ENCODE measurements at regions not wholly inside any gene's neighbourhood (a gene's known extent, or its start where the extent isn't known, plus 50 kb on each side); places are given as distances from the start of the nearest gene placed in this dataset.

DNA sequence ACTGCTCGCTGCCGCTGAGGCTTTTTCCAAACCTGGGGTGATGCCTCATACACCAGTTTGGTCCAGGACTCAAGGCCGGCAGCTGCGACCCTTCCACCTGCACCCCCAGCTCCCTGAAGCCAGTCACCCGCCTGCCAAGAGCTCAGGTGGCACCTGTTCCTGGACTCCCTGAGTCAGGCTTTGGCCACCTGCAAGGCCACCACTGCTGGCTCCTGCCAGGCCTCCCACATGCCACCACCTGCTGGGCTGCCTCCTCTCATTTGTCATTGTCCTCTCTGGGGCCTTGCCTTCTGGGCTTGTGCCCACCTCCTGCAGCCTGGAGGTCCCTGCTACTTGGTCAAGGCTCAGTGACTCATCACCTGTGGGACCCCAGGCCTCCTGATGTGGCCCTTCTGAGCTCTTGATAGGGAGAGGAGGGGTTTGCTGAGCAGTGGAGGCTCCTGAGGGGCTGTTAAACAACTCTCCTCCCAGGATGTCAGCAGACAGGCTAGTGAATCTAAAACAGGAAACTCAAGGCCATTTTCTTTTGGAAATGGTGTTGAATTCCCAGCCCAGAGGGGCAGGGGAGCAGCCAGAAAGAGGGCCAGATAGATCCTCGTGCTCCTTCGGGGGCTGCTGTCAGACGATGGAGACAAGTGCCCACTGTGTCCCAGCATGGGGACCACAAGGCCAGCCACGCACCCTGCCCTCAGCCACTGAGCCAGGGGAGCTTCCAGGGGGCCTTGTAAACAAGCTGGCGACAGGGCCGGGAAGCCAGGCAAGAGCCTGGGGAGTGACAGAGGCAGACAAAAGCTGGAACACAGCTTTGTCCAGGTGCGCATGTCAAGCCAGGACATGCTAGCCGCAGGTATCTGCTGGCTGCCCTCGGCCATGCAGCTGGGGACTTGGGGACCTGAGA, 416.8 kb downstream of the LRATD1 start:
- no peak for DNase-seq

DNA sequence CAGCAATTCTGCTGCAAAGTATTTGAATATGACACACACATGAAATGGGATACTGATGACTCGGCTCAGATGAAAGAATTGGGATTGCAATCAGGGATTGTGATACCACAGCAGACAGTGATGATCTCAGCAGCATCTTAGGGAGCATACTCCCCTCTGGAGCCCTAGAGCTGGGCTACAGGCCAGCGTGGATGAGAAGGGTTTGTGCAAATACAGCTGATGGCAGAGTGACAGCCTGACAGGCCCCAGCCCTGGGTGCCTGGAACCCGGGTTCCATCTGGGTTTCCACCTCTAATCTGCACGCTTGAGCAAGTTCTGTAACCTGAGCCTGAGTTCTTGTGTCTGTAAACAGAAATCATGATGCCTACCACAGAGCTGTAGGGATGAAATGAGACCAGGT, 418.0 kb downstream of the LRATD1 start:
- DNase-seq = no peak

- DNase-seq = no peak
Measured at GRCh38 chr2:15053542-15053941, 421.0 kb downstream of the LRATD1 start.

GRCh38 chr2:15058015-15058720, 425.7 kb downstream of the LRATD1 start:
- DNase-seq = no peak

GRCh38 chr2:15058721-15059157, 426.2 kb downstream of the LRATD1 start:
- DNase-seq = no peak

DNA sequence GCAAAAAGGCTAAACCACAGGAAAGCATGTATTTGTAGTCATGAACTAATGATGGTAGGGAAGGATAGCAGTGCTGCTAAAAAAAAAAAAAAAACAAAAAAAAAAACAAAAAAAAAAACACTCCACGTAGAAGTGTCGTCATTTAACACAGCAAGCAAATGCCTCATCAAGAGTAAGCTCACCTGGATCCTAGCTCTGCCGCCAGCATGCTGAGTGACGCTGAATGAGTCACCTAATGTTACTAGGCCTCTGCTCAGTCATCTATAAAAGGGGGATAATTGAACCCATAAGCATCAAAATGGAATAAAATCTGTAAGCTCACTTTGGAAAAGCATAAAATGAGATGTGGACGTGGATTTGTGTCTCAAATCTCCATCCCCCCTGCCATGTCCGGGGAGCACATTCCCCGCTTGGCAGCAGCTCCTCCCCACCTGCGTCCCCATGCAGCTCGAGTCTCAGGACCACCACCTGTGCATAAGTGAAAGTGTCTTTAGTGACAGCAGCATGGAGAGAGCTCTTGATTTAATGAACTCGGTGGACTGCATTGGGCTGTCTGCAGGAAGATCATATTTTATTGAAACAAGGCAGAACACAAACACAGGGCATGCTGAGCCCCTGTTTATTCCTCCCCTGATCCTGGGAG, 427.5 kb downstream of the LRATD1 start:
- DNase-seq = no peak

DNA sequence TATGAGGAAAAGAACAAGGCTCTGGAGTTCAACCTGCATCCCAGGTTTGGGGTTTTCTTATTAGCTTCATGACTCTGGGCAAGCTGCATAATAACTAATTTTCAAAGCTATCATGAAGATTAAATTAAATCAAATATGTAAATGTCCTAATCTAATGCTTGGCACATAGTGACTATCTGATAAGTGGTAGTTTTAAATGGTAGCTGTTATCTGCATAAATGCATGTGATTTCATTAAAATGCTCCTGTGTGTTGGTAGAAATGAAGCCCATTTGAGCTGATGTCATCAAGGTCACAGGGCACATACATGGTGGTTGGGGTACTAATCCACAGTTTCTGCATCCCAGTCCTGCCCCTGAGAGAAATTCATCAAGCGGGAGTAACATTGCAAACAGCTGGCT, 428.8 kb downstream of the LRATD1 start:
- no peak for DNase-seq

DNA sequence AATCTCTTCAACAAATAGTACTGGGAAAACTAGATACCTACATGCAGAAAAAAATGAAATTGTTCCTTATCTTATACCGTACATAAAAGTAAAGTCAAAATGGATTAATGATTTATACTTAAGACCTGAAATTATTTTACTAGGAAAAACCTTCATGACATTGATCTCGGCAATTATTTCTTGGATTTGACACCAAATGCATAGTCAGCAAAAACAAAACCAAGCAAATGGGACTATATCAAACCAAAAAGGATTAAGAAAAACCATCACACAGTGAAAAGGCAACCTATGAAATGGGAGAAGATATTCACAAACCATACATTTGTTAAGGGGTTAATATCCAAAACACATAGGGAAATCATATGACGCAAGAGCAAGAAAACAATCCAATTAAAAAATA, 433.6 kb downstream of the LRATD1 start:
- DNase-seq = no peak

DNA sequence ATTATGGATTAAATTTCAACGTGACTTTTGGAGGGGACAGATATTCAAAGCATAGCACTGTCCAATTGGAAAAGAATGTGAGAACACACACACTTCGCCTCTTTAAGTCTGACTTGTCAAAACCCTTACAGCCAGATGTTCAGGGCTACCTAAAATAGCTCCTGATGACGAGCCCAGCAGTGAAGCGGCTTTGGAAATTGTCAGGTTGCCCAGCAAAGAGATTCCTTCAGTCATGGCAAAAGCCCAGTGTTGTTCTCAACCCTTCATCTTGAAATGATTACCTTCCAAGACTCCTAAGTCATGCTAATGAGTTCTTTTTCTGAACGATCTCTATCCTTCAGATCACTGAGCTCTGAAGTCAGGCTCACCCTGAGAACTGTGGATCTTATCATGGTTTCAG, 436.6 kb downstream of the LRATD1 start:
- no peak for DNase-seq

GRCh38 chr2:15072836-15073235, 440.3 kb downstream of the LRATD1 start:
- DNase-seq = no peak

GRCh38 chr2:15073664-15074063, 441.1 kb downstream of the LRATD1 start:
- DNase-seq = no peak

DNA sequence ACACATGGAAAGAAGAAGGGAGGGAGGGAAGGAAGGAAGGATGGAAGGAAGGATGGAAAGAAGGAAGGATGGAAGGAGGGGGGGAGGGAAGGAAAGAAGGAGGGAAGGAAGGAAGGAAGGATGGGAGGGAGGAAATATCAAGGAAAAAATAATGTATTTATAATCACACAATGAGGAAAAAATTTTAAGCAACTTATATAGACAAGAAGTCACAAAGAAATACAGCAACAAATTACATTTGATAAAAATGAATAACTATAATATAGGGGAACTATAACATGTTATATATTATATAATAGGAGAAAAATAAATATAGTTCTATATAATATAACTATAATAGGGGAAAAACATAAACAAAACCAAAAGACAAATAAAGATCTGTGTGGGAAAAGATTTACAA, 441.8 kb downstream of the LRATD1 start:
- no peak for DNase-seq

DNA sequence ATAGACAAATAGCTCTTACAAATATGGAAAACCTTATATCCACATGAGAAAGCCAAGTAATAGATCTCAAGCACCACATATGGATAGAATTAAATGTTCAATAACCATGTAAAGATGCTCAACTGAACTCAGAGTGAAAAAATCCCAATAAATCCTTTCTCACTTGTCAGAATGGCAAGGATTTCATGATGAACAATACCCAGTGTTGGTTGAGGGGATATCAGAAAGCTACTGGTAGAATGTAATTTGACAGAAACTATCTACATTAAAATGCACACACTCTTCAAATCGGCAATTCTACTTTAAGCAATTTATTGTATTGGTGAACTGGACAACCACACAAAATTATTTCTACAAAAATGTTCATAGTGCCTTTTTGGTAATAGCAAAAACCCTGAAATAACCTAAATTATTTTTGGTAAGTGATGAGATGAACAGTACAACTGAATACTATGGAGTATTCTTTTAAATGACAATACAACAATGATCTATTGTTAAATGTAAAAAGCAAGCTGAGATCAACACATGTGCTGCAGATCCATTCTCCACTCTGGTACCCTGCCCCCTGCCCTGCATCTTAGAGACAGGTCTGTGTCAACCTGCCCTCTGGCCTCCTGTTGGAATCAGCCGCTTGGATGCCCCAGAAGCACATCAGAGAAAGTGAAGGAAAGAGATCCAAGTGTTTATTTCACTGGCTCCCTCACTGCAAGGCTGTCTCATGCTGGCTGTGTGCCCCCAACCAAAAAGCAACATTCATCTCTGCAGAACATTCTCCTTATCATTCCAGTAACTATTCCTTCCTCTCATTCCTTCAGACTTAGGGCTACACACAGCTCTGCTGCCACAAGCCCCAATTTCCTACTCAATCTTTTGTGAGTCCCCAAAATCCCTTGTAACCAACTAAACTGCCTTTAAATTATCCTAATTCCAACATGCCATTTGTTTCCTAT, 442.5 kb downstream of the LRATD1 start:
- DNase-seq = no peak

- DNase-seq = no peak
Measured at GRCh38 chr2:15076668-15077067, 444.2 kb downstream of the LRATD1 start.

DNA sequence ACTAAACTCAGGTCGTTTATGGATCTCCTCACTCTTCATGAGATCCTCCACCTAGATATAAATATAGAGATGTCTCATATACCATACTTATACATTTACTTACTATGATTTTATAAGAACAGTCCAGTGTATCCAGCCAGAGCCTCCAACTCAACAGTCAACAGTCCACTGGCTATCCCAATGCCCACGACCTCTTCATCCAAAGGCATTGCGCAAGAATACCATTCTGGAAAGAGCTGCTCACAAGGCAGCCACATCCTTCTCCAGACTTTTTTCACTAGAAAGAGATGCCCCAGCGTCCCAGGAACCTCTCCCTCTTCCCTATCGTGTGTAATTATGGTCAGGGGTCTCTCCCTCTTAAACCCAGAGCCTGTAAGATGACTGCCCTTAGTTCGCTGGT, 448.8 kb downstream of the LRATD1 start:
- DNase-seq = no peak

- no peak for DNase-seq
Measured at GRCh38 chr2:15082105-15083058, 449.9 kb downstream of the LRATD1 start.

GRCh38 chr2:15084826-15085489, 452.4 kb downstream of the LRATD1 start:
- DNase-seq = no peak

- no peak for DNase-seq
Measured at GRCh38 chr2:15092181-15092580, 459.7 kb downstream of the LRATD1 start.

DNA sequence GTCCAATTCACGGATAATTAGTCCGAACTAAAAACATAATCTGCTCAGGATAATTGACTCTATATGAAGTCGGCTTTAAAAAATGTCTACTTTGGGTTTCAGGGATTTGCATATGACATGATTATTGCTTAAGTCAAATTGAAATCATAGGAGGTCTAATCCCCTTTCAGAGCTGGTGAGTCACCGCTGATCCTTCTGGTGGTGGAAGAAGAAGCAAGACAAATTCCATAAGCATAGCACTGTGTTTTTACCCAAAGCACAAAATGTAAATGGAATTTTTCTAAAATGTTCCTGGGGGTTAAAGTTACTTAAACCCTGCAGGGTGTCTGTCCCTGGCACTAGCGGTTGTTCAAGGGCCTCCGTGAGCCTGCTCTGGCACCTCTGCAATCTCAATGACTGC, 460.2 kb downstream of the LRATD1 start:
- no peak for DNase-seq

GRCh38 chr2:15094161-15094560, 461.6 kb downstream of the LRATD1 start:
- no peak for DNase-seq

GRCh38 chr2:15096873-15097272, 464.3 kb downstream of the NBAS start:
- no peak for DNase-seq
